ENCODE measurements at regions not wholly inside any gene's neighbourhood (a gene's known extent, or its start where the extent isn't known, plus 50 kb on each side); places are given as distances from the start of the nearest gene placed in this dataset.
"Not testable (repeated sequence)": the region's sequence is repeated elsewhere in the genome, so short reads cannot be mapped to it uniquely, and the experiment has no call there.

DNA sequence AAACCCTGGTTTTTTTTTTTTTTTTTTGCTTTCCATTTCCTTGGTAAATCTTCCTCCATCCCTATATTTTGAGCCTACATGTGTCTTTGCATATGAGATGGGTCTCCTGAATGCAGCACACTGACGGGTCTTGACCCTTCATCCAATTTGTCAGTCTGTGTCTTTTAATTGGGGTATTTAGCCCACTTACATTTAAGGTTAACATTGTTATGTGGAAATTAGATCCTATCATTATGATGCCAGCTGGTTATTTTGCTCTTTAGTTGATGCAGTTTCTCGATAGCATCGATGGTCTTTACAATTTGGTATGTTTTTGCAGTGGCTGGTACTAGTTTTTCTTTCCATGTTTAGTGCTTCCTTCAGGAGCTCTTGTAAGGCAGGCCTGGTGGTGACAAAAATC, 603.2 kb upstream of the MAP3K7 start:
- TF ChIP-seq, protein P1, sequence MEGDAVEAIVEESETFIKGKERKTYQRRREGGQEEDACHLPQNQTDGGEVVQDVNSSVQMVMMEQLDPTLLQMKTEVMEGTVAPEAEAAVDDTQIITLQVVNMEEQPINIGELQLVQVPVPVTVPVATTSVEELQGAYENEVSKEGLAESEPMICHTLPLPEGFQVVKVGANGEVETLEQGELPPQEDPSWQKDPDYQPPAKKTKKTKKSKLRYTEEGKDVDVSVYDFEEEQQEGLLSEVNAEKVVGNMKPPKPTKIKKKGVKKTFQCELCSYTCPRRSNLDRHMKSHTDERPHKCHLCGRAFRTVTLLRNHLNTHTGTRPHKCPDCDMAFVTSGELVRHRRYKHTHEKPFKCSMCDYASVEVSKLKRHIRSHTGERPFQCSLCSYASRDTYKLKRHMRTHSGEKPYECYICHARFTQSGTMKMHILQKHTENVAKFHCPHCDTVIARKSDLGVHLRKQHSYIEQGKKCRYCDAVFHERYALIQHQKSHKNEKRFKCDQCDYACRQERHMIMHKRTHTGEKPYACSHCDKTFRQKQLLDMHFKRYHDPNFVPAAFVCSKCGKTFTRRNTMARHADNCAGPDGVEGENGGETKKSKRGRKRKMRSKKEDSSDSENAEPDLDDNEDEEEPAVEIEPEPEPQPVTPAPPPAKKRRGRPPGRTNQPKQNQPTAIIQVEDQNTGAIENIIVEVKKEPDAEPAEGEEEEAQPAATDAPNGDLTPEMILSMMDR (IDR thresholded peaks at IDR 0.05), result not testable (repeated sequence)
- TF ChIP-seq POLR2A (IDR thresholded peaks at IDR 0.05); POLR2AphosphoS5 (IDR thresholded peaks at IDR 0.05; ENCODE audit: insufficient read depth in 1 of 2, low read depth in 1 of 2): not testable (repeated sequence)
